Kidney glomerular epithelial cell (primary cell): ENCODE measurements at regions not wholly inside any gene's neighbourhood (a gene's known extent, or its start where the extent isn't known, plus 50 kb on each side); places are given as distances from the start of the nearest gene placed in this dataset.
A peak's percentile ranks its signal among the peaks of the same experiment; 100 is the strongest.

Experiments used
- DNase-seq: peaks from one replicate; lab custom pipeline; 2025; lab: John Stamatoyannopoulos, UW

DNA sequence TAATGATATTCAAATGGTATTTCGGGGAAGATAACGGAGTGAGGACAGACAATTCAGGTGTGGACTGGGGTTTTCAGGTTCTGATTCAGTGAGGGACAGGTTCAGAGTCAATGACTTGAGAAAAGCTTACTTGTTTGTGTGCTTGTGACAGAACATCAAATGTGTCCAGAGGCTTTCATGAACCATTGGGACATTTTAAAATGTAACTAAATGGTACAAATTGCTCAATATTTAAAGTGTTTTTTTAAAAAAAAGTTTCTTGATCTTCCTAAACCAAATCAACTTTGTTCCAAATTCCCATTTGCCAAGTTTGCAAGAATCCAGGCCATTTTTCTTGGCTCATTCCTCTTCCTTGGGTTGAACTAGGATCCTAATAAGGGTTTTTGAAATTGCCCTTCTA, 59.4 kb upstream of the BZW1 start:
- DNase-seq = no peak

DNA sequence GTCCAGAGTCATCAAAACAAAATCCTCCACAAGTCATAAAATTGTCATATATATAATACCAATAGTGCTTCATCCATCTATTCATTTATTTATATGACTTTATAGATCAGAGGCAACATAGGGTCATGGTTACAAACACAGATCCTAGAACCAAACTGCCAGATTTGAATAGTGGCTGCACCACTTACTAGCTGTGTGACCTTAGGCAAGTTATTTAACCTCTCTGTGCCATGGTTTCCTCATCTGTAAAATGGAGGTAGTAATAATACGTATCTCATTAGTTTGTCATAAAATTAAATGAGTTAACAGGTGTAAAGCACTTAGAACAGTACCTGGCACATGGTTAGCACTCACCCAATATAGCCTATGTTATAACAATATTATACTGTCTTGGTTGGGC, 58.9 kb upstream of the BZW1 start:
- no peak for DNase-seq

DNA sequence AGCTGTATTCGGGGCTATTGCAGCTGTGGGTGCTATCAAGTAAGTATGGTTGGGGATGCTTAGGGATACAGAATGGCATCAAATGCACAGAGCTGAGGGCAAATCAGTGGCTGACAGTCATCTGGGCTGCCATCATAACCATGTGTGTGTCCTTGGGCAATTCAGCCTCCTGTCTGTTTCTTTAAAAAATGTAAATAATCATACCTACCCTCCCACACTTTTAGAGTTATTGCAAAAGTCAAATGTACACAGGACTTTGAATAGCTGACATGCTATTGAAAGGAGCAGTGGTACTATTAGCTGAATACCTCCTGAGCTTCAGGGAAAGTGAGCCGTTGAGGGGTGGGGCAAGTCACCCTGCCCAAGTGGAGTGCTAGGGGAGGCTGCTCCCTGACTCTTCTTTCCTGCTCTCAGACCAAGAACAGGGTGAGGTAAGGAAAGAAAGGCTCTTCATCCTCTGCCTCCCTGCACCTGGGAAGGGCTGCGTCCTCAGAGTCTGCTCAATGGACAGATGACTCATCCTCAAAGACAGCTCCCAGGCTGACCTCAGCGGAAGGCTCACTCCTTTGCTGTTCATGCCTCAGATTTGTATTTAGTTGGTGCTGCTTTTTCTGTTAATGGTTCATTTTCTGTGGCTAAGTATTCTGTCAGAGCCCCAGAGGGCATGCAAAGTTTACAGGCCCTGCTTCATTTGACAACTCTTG, 54.9 kb upstream of the BZW1 start:
- DNase-seq = peak; percentile 94

DNA sequence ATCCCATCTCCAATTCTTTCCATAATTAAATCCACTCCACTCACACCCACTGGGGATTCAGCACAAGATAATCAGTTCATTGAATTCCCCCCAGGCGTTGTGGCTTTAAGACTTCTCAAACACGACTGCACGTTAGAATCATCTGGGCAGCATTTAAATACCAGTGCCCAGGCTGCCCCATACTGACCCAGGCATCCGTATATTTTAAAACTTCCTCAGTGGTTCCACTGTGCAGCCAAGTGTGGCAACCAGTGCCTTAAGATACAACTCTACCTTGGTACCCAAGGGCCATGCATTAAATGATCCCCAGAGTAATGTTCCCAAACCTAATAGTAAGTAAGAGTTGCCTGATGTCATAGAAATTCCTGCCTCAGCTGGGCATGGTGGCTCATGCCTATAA, 54.3 kb upstream of the BZW1 start:
- DNase-seq = no peak

DNA sequence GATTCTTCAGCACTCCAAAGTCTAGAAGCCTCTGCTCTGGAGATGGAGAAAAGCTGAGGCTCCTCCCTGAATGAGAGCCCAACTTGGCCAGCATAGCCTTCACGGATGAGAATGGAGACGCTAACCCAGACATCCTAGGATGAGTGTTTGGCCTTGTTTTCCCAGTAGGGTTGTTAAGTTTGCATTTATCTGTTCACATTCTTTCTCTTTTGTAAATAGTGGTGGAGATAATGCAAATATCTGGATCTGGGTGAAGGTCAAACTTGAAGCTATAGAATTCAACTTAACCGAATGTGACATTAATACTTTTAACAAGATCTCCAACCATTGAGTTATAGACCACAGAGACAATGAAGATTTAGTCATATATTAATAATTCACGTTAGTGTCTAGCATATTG, 53.4 kb upstream of the BZW1 start:
- no peak for DNase-seq

DNA sequence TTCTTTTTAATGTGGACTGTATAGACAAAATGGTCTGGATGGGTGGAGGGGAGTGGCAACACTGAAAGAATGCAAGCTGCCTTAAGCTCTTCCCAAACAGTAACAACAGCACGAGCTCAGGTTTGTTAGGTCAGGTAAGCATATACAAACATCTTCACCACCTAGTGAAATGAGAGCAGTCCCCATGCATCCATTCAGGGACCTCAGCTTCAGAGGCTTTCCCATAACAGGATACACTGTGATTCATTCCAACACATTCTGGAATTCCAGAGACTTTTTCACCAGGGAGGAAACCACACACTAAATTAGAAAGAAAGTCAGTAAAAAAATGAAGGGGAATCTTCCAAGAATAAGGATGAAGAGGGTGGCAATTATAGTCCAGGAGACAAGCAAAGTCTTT, 50.4 kb upstream of the BZW1 start:
- peak; percentile 50 for DNase-seq
